Coronary artery (tissue), 2 donors: ENCODE measurements at regions not wholly inside any gene's neighbourhood (a gene's known extent, or its start where the extent isn't known, plus 50 kb on each side); places are given as distances from the start of the nearest gene placed in this dataset.

Experiments used
- DNase-seq: peaks from one replicate; pipeline ENCODE4 v3.0.0-alpha.2; 2017; ENCODE audit warnings: low spot score
- H3K27ac ChIP-seq, 2 donors: fragments of 200-600 bp; sonication (generic); one replicate each; pipeline ENCODE4 v1.5.1; 2016 to 2019
- H3K4me3 ChIP-seq: fragments of 200-600 bp; sonication (generic); 2 replicates; pipeline ENCODE4 v1.5.1; 2016; ENCODE audit warnings: mild to moderate bottlenecking, moderate library complexity
- TF ChIP-seq, protein P1 (sequence below): fragments of 200-600 bp; sonication (generic); IDR thresholded peaks from one replicate; pipeline ENCODE4 v1.5.1; 2019; ENCODE audit warnings: antibody characterized with exemption

DNA sequence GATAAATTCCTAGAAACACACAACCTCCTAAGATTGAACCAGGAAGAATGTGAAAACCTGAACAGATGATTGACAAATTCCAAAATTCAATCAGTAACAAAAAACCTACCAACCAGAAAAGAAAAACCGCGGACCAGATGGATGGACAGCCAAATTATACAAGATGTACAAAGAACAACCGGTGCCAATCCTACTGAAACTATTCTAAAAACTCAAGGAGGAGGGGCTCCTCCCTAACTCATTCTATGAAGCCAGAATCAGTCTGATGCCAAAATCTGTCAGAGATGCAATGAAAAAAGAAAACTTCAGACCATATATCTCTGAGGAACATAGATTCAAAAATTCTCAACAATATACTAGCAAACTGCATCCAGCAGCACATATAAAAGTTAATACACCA is 262.4 kb upstream of the DAB1 start:
- Histone ChIP-seq H3K27ac (no peak overlapping the region), H3K4me3 (no peak overlapping the region)
- DNase-seq = no peak
- TF ChIP-seq, protein P1, sequence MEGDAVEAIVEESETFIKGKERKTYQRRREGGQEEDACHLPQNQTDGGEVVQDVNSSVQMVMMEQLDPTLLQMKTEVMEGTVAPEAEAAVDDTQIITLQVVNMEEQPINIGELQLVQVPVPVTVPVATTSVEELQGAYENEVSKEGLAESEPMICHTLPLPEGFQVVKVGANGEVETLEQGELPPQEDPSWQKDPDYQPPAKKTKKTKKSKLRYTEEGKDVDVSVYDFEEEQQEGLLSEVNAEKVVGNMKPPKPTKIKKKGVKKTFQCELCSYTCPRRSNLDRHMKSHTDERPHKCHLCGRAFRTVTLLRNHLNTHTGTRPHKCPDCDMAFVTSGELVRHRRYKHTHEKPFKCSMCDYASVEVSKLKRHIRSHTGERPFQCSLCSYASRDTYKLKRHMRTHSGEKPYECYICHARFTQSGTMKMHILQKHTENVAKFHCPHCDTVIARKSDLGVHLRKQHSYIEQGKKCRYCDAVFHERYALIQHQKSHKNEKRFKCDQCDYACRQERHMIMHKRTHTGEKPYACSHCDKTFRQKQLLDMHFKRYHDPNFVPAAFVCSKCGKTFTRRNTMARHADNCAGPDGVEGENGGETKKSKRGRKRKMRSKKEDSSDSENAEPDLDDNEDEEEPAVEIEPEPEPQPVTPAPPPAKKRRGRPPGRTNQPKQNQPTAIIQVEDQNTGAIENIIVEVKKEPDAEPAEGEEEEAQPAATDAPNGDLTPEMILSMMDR = no peak

DNA sequence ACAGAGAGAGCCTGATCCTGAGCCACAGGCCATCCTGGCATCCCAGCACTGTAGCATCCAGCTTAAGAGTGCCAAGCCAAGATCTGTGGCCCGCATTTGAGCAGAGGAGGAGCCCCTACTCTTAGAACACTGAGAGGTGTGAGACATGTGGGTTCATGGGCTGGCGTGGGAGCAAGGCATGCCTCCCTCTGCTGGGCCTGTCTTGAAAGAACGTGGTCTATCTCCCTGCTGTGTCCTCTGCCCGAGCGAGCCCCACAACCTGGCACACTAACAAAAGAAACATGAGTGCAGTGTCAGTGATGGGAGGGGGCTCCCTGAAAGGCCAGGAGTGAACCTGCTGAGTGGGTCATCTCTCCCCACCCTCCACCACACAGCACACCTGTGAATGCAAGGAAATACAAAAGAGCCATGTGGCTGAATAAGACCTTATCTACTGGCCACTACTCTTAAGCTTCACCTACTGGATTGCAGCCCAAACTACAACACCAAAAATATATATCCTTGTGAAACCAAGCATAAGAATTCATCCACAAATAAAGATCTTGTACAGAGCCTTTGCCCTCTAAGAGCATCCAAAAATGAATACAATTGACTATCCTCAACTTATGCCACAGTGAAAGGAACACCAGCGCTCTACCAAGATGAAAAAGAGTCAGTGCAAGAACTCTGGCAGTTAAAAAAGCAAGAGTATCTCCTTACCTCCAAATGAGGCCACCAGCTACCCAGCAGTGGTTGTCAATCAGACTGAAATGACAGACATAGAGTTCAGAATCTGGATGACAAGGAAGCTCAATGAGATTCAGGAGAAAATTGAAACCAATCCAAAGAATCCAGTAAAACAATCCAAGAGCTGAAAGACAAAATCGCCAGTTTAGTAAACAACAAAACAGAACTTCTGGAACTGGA is 259.4 kb upstream of the DAB1 start:
- no peak for DNase-seq
- no peak overlapping the region for H3K27ac ChIP-seq

DNA sequence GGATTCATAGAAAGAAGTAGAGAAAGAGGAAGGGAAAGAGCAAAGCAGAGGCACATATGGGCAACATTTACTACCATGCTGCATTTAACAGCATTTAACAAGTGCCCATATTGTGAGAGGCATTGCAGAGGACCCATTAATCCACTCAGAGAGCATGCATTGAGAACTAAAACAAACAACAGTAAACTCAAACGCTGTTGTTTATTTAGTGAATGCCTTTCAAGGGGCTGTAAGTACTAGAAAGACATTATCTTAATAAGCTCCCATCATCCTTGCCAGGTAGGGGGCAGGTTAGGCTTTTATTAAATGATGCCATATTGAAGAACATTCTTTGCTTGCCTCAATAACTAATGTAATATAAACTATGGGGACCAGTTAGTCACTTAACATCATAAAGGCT is 254.3 kb upstream of the DAB1 start:
- no peak for DNase-seq
- H3K4me3 ChIP-seq = no peak overlapping the region
- TF ChIP-seq, protein P1 = no peak
- H3K27ac ChIP-seq = no peak overlapping the region

More for the DNA sequence above, 259.4 kb upstream of the DAB1 start:
- TF ChIP-seq, protein P1 = no peak
- no peak overlapping the region for H3K4me3 ChIP-seq

DNA sequence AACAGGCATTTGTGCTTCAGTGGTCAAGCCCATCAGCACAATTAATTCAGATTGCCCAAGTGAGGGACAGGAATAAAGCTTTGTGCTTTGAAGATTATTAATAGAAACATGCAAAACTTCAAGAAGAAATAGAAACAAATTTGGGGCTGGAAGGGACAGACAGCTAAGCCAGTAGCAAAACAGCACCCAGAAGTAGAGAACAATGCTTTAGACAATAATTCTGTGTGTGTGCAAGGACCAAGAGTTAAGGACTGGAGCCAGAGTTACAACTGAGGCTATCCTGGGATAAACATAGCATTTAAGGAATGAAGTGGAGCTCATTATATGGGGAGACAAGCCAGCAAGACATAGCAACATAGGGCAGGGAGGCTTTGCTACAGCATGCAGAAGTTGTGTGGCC is 251.9 kb upstream of the DAB1 start:
- TF ChIP-seq, protein P1 = no peak
- Histone ChIP-seq H3K4me3 (no peak overlapping the region), H3K27ac (no peak overlapping the region)
- DNase-seq = no peak

DNA sequence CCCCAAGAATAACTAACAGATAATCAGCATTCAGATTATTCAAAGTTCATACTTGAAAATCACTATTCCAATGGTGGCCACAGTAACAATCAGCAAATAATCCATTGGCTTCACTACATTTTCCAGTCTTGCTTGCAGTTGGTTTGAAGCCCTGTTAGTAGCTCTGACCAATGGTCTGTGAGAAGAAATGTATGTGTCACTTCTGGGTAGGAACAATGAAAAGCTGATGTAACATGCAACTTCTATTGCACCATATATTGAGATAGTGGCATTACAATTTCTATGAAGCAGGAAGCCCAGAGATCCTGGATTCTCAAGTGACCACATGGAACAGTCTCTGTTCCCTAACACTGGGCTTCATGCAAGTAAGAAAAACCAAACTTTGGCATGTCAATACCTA is 250.9 kb upstream of the DAB1 start:
- TF ChIP-seq, protein P1 = no peak
- no peak for DNase-seq
- Histone ChIP-seq H3K4me3 (no peak overlapping the region), H3K27ac (no peak overlapping the region)

DNA sequence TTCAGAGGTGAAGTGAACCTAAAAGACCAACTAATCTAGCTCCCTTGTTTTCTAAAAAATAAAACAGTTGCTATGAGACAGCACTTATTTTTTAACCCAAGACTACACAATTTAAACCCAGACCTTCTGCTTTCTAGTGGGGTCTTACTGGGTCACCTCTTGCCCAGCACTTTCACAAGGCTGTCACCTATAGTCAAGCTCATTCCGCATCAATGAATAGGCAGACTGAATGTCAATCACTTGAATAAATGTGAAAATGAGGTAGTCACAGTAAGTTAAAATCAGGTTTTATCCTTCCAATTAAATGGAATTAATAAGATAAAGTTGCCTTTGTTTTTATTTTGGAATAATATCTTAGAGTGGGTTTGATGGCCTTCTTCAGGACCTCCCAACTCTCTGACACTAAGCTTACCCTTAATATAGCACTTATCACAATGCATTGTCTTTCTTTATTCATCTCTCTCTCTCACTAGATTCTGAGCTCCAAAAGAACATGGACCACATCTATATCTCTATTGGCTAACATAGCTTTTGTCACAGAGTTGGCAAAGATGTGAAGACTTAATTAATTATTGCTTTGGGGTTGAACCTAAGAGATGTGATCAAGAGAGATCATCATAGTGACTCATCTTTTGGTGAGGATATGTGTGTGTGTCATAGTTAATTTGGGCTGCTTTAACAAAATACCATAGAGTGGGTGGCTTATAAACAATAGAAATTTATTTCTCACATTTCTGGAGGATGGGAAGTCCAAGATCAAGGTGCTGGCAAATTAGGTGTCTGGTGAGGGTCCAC is 248.7 kb upstream of the DAB1 start:
- TF ChIP-seq, protein P1 = no peak
- Histone ChIP-seq H3K27ac (no peak overlapping the region), H3K4me3 (no peak overlapping the region)
- no peak for DNase-seq
